H9 (cell line): ENCODE measurements at regions not wholly inside any gene's neighbourhood (a gene's known extent, or its start where the extent isn't known, plus 50 kb on each side); places are given as distances from the start of the nearest gene placed in this dataset.
A peak's percentile ranks its signal among the peaks of the same experiment; 100 is the strongest.

Experiments
- DNase-seq: peaks from one replicate; pipeline ENCODE4 v3.0.0-alpha.2; 2017
- H2AFZ ChIP-seq: one replicate; pipeline ENCODE4 v1.6.1; 2013; ENCODE audit warnings: mild to moderate bottlenecking, low read length, control low read depth, moderate library complexity
- H2AK5ac ChIP-seq: 2 replicates; pipeline ENCODE4 v1.6.1; 2013; ENCODE audit warnings: low read length, control low read depth, mixed read lengths; ENCODE audit not compliant: insufficient read length
- H2BK120ac ChIP-seq: one replicate; pipeline ENCODE4 v1.6.1; 2013; ENCODE audit warnings: low read depth, mild to moderate bottlenecking, low read length, control low read depth, inconsistent platforms; ENCODE audit not compliant: poor library complexity, severe bottlenecking
- H2BK12ac ChIP-seq: 2 replicates; pipeline ENCODE4 v1.6.1; 2013; ENCODE audit warnings: low read length, control low read depth, mixed read lengths, low read depth; ENCODE audit not compliant: insufficient read length
- H2BK15ac ChIP-seq: 2 replicates; pipeline ENCODE4 v1.6.1; 2013; ENCODE audit warnings: low read depth, low read length, control low read depth
- H2BK20ac ChIP-seq: one replicate; pipeline ENCODE4 v1.6.1; 2013; ENCODE audit warnings: low read depth, mild to moderate bottlenecking, low read length, control low read depth, inconsistent platforms; ENCODE audit not compliant: poor library complexity, severe bottlenecking
- H2BK5ac ChIP-seq: 2 replicates; pipeline ENCODE4 v1.6.1; 2013; ENCODE audit warnings: low read length, control low read depth, mixed read lengths; ENCODE audit not compliant: insufficient read length
- H3K14ac ChIP-seq: 2 replicates; pipeline ENCODE4 v1.6.1; 2013; ENCODE audit warnings: low read length, control low read depth; ENCODE audit not compliant: insufficient read depth
- H3K18ac ChIP-seq: 2 replicates; pipeline ENCODE4 v1.6.1; 2013; ENCODE audit warnings: low read depth, mild to moderate bottlenecking, mixed read lengths, low read length, control low read depth; ENCODE audit not compliant: insufficient read length
- H3K23ac ChIP-seq: 2 replicates; pipeline ENCODE4 v1.6.1; 2013; ENCODE audit warnings: low read length, control low read depth, mixed read lengths, low read depth; ENCODE audit not compliant: insufficient read length
- H3K23me2 ChIP-seq: 2 replicates; pipeline ENCODE4 v1.6.1; 2013; ENCODE audit warnings: low read depth, mild to moderate bottlenecking, mixed read lengths, low read length, control low read depth; ENCODE audit not compliant: insufficient read length, poor library complexity, severe bottlenecking
- H3K27ac ChIP-seq: 2 replicates; pipeline ENCODE4 v1.5.1; 2013; ENCODE audit warnings: low read length, control low read depth, mixed read lengths, low read depth; ENCODE audit not compliant: insufficient read length
- H3K27me3 ChIP-seq: 2 replicates; pipeline ENCODE4 v1.6.1; 2013; ENCODE audit warnings: low read length, control low read depth, inconsistent platforms; ENCODE audit not compliant: insufficient read depth
- H3K4ac ChIP-seq: 2 replicates; pipeline ENCODE4 v1.6.1; 2013; ENCODE audit warnings: low read depth, mild to moderate bottlenecking, control low read depth, inconsistent platforms, low read length, moderate library complexity
- H3K4me1 ChIP-seq: 2 replicates; pipeline ENCODE4 v1.6.1; 2013; ENCODE audit warnings: low read length, control low read depth, inconsistent platforms; ENCODE audit not compliant: insufficient read depth
- H3K4me2 ChIP-seq: 2 replicates; pipeline ENCODE4 v1.6.1; 2013; ENCODE audit warnings: low read length, control low read depth, mixed read lengths; ENCODE audit not compliant: insufficient read length, insufficient read depth
- H3K56ac ChIP-seq: 2 replicates; pipeline ENCODE4 v1.6.1; 2013; ENCODE audit warnings: low read depth, mild to moderate bottlenecking, mixed read lengths, low read length, control low read depth; ENCODE audit not compliant: insufficient read length
- H3K79me1 ChIP-seq: 2 replicates; pipeline ENCODE4 v1.6.1; 2013; ENCODE audit warnings: low read depth, mild to moderate bottlenecking, moderate library complexity, low read length, control low read depth, inconsistent platforms; ENCODE audit not compliant: insufficient read depth, poor library complexity, severe bottlenecking
- H3K79me2 ChIP-seq: 2 replicates; pipeline ENCODE4 v1.6.1; 2013; ENCODE audit warnings: low read length, control low read depth, inconsistent platforms; ENCODE audit not compliant: insufficient read depth
- H3K9ac ChIP-seq: 2 replicates; pipeline ENCODE4 v1.6.1; 2013; ENCODE audit warnings: low read length, control low read depth, mixed read lengths; ENCODE audit not compliant: insufficient read length; ENCODE audit errors: extremely low read depth
- H3K9me3 ChIP-seq: one replicate; pipeline ENCODE4 v1.6.1; 2013; ENCODE audit warnings: low read depth, low read length, inconsistent platforms; ENCODE audit not compliant: control insufficient read depth
- H3T11ph ChIP-seq: one replicate; pipeline ENCODE4 v1.6.1; 2013; ENCODE audit warnings: mild to moderate bottlenecking, low read length, control low read depth, inconsistent platforms
- H4K20me1 ChIP-seq: one replicate; pipeline ENCODE4 v1.6.1; 2013; ENCODE audit not compliant: control insufficient read depth, insufficient read length, insufficient read depth
- H4K5ac ChIP-seq: 2 replicates; pipeline ENCODE4 v1.6.1; 2013; ENCODE audit warnings: low read depth, mild to moderate bottlenecking, mixed read lengths, low read length, control low read depth; ENCODE audit not compliant: insufficient read length
- H4K8ac ChIP-seq: replicated peaks from 2 replicates; pipeline ENCODE4 v1.6.1; 2013; ENCODE audit warnings: low read length, control low read depth, mixed read lengths, low read depth; ENCODE audit not compliant: insufficient read length
- H4K91ac ChIP-seq: 2 replicates; pipeline ENCODE4 v1.6.1; 2013; ENCODE audit warnings: low read depth, mild to moderate bottlenecking, moderate library complexity, mixed read lengths, low read length, control low read depth; ENCODE audit not compliant: insufficient read length
- H3K27ac Mint-ChIP-seq, 3 experiments: 2 replicates in 2 of 3; 3 replicates in 1 of 3; pipeline ENCODE4 v1.8.0; 2020 to 2021; ENCODE audit warnings: mixed read lengths in 3 of 3, mild to moderate bottlenecking in 1 of 3, moderate library complexity in 1 of 3
- H3K27me3 Mint-ChIP-seq: 2 replicates; pipeline ENCODE4 v1.8.0; 2021; ENCODE audit warnings: low read depth, mild to moderate bottlenecking, moderate library complexity, mixed read lengths
- H3K36me3 Mint-ChIP-seq, 3 experiments: 2 replicates in 2 of 3; 3 replicates in 1 of 3; pipeline ENCODE4 v1.8.0; 2020 to 2021; ENCODE audit warnings: low read depth in 3 of 3, mixed read lengths in 3 of 3; ENCODE audit not compliant: insufficient read depth in 1 of 3
- H3K4me1 Mint-ChIP-seq, 2 experiments: 2 replicates each; pipeline ENCODE4 v1.8.0; 2020; ENCODE audit warnings: mixed read lengths in 2 of 2
- H3K4me3 Mint-ChIP-seq, 2 experiments: 2 replicates in 1 of 2; 3 replicates in 1 of 2; pipeline ENCODE4 v1.8.0; 2020 to 2021; ENCODE audit warnings: mild to moderate bottlenecking in 2 of 2, mixed read lengths in 2 of 2, moderate library complexity in 1 of 2
- H3K9me3 Mint-ChIP-seq, 2 experiments: 2 replicates in 1 of 2; 3 replicates in 1 of 2; pipeline ENCODE4 v1.8.0; 2020; ENCODE audit warnings: mild to moderate bottlenecking in 2 of 2, mixed read lengths in 2 of 2, moderate library complexity in 1 of 2
- CTCF ChIP-seq: fragments of 200-600 bp; sonication (generic); conservative IDR thresholded peaks from 3 replicates; pipeline ENCODE4 v1.8.0; 2021; ENCODE audit warnings: antibody characterized with exemption, mild to moderate bottlenecking
- WGBS: extraction: QIAGEN DNeasy Blood & Tissue Kit; methylation state at CpG from one replicate; pipeline ENCODE4 v1.1.7; 2013; ENCODE audit warnings: missing lambda C conversion rate, low lambda C conversion rate, mixed read lengths; ENCODE audit not compliant: insufficient read length; ENCODE audit errors: extremely low coverage; 5-methylcytosine and 5-hydroxymethylcytosine counted together

GRCh38 chr9:96139592-96140295 lies 162.2 kb downstream of the HSD17B3 start:
- DNase-seq, result no peak
- Histone ChIP-seq H3K23ac (no peak overlapping the region), H3T11ph (no peak overlapping the region), H4K20me1 (no peaks in the 10 kb centered on the region), H2AK5ac (no peak overlapping the region), H3K9ac (no peak overlapping the region), H3K4me2 (no peak overlapping the region), H2BK15ac (no peak overlapping the region), H3K14ac (no peak overlapping the region), H2AFZ (no peak overlapping the region), H3K27me3 (no peaks in the 10 kb centered on the region), H3K9me3 (no peaks in the 10 kb centered on the region), H4K91ac (no peak overlapping the region), H2BK120ac (no peak overlapping the region), H3K18ac (no peak overlapping the region), H3K79me2 (no peaks in the 10 kb centered on the region), H3K79me1 (no peaks in the 10 kb centered on the region), H3K56ac (no peak overlapping the region), H3K23me2 (no peaks in the 10 kb centered on the region), H3K4ac (no peak overlapping the region), H2BK20ac (no peak overlapping the region), H3K27ac (no peak overlapping the region), H2BK12ac (no peak overlapping the region), H2BK5ac (no peak overlapping the region), H3K4me1 (peaks cover 4% of the 10 kb centered on the region; the same call in 1 of the 2 replicates), H4K8ac (no peak overlapping the region), H4K5ac (no peak overlapping the region)
- Mint-ChIP-seq H3K4me3 (no peak overlapping the region; a peak in 1 of 5 replicates), H3K27ac (peak overlapping the region in 1 of 3 experiments; percentile 50; a peak in 1 of 7 replicates), H3K4me1 (peaks cover 27 to 31% of the 10 kb centered on the region in 2 experiments), H3K36me3 (no peaks in the 10 kb centered on the region), H3K27me3 (no peaks in the 10 kb centered on the region), H3K9me3 (no peaks in the 10 kb centered on the region)
- no peak for TF ChIP-seq CTCF
- WGBS, result no CpG with 5 or more reads among the region's 15 CpGs
